ENCODE measurements at regions not wholly inside any gene's neighbourhood (a gene's known extent, or its start where the extent isn't known, plus 50 kb on each side); places are given as distances from the start of the nearest gene placed in this dataset.
"Not testable (repeated sequence)": the region's sequence is repeated elsewhere in the genome, so short reads cannot be mapped to it uniquely, and the experiment has no call there.

DNA sequence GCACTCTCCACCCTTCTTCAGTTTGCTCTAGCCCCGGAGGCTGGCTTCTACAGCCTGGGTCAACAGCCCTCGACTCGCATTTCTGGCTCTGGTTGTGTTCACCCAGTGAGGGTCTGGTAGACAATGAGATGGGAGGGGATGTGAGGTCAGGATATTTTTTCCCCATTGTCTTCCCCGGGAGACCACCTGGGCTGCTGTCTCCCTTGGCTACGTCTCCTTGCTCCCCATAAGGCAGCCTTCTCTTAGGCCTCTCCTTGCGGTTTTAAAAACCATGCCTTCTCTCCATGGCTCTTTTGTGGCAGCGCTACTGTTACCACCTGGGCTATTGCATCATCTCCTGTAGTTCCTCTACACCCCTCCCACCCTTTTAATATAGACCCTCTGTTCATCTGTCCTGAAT is 327.6 kb upstream of the NOTCH2NLA start:
- CTCF ChIA-PET; H2AFZ ChIP-seq (ENCODE audit: low read depth); H3K9me2 ChIP-seq; POLR2A ChIA-PET; H3K4me3 ChIP-seq (ENCODE audit: low read depth in 2 of 2, low read length in 1 of 2); H3K79me2 ChIP-seq (ENCODE audit: insufficient read depth); H3K27me3 ChIP-seq (ENCODE audit: insufficient read depth); H3K36me3 ChIP-seq (replicated peaks in 1 of 2; ENCODE audit: control insufficient read depth in 1 of 2, insufficient read depth in 2 of 2, low read length in 1 of 2); H3K9ac ChIP-seq; H4K20me1 ChIP-seq (ENCODE audit: insufficient read depth); H3K4me2 ChIP-seq; H3K9me3 ChIP-seq; H3F3A ChIP-seq (replicated peaks; ENCODE audit: insufficient read depth); H3K27ac ChIP-seq (ENCODE audit: low read depth in 2 of 2, low read length in 1 of 2); DNase-seq; H3K4me1 ChIP-seq (ENCODE audit: control insufficient read depth in 1 of 2, insufficient read depth in 2 of 2, low read depth in 1 of 2, low read length in 1 of 2): not testable (repeated sequence)
- WGBS (ENCODE audit: low lambda C conversion rate) = 10% methylated on average over 2 of the region's 7 CpGs

DNA sequence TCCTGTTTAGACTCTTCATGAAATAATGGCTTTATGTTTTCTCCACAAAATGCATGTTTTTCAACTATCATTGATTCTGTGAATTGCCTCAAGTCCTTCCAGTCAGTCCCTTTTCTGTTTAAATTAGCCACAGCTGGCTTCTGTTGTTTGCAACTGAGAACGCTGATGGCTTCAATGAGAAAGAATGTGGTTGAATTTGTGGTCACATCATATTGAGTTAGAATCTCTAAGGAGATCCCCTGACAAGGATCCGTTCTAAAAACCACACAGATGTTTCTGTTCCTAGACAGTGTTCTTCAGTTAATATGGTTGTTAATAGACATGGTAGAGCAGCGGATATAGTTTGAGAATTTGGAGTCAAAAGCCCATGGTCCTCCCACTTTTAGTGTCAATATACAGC is 323.6 kb upstream of the NOTCH2NLA start:
- POLR2A ChIA-PET; DNase-seq; H3K27ac ChIP-seq (ENCODE audit: low read depth in 2 of 2, low read length in 1 of 2); H3K9me3 ChIP-seq; H2AFZ ChIP-seq (ENCODE audit: low read depth); H3K9me2 ChIP-seq; H3K79me2 ChIP-seq (ENCODE audit: insufficient read depth); H3F3A ChIP-seq (replicated peaks; ENCODE audit: insufficient read depth); H3K27me3 ChIP-seq (ENCODE audit: insufficient read depth); H3K36me3 ChIP-seq (replicated peaks in 1 of 2; ENCODE audit: control insufficient read depth in 1 of 2, insufficient read depth in 2 of 2, low read length in 1 of 2); H3K4me2 ChIP-seq; H4K20me1 ChIP-seq (ENCODE audit: insufficient read depth); H3K9ac ChIP-seq; H3K4me1 ChIP-seq (ENCODE audit: control insufficient read depth in 1 of 2, insufficient read depth in 2 of 2, low read depth in 1 of 2, low read length in 1 of 2); CTCF ChIA-PET; H3K4me3 ChIP-seq (ENCODE audit: low read depth in 2 of 2, low read length in 1 of 2): not testable (repeated sequence)
- 23% methylated on average over 2 of the region's 3 CpGs for WGBS (ENCODE audit: low lambda C conversion rate)

GRCh38 chr1:146548684-146549083 is 319.9 kb upstream of the NOTCH2NLA start:
- H2AFZ ChIP-seq (ENCODE audit: low read depth); CTCF ChIA-PET; POLR2A ChIA-PET; DNase-seq; H3K79me2 ChIP-seq (ENCODE audit: insufficient read depth); H3K9me2 ChIP-seq; H3K9ac ChIP-seq; H3K27me3 ChIP-seq (ENCODE audit: insufficient read depth); H3K4me2 ChIP-seq; H3F3A ChIP-seq (replicated peaks; ENCODE audit: insufficient read depth); H3K36me3 ChIP-seq (replicated peaks in 1 of 2; ENCODE audit: control insufficient read depth in 1 of 2, insufficient read depth in 2 of 2, low read length in 1 of 2); H4K20me1 ChIP-seq (ENCODE audit: insufficient read depth); H3K27ac ChIP-seq (ENCODE audit: low read depth in 2 of 2, low read length in 1 of 2); H3K4me1 ChIP-seq (ENCODE audit: control insufficient read depth in 1 of 2, insufficient read depth in 2 of 2, low read depth in 1 of 2, low read length in 1 of 2); H3K4me3 ChIP-seq (ENCODE audit: low read depth in 2 of 2, low read length in 1 of 2); H3K9me3 ChIP-seq: not testable (repeated sequence)
- WGBS (ENCODE audit: low lambda C conversion rate) = 64% methylated on average over 8 of the region's 9 CpGs

GRCh38 chr1:146546189-146546588 is 317.4 kb upstream of the NOTCH2NLA start:
- H3K36me3 ChIP-seq (replicated peaks in 1 of 2; ENCODE audit: control insufficient read depth in 1 of 2, insufficient read depth in 2 of 2, low read length in 1 of 2); H3K79me2 ChIP-seq (ENCODE audit: insufficient read depth); H4K20me1 ChIP-seq (ENCODE audit: insufficient read depth); POLR2A ChIA-PET; CTCF ChIA-PET; H3K4me3 ChIP-seq (ENCODE audit: low read depth in 2 of 2, low read length in 1 of 2); H3K4me2 ChIP-seq; H3K9ac ChIP-seq; H3K27me3 ChIP-seq (ENCODE audit: insufficient read depth); H3K9me2 ChIP-seq; H3K27ac ChIP-seq (ENCODE audit: low read depth in 2 of 2, low read length in 1 of 2); H3F3A ChIP-seq (replicated peaks; ENCODE audit: insufficient read depth); H2AFZ ChIP-seq (ENCODE audit: low read depth); DNase-seq; H3K9me3 ChIP-seq; H3K4me1 ChIP-seq (ENCODE audit: control insufficient read depth in 1 of 2, insufficient read depth in 2 of 2, low read depth in 1 of 2, low read length in 1 of 2): not testable (repeated sequence)
- WGBS (ENCODE audit: low lambda C conversion rate) = no CpG with 5 or more reads among the region's 1 CpG

GRCh38 chr1:146537775-146538373 is 309.1 kb upstream of the NOTCH2NLA start:
- H3K9me3 ChIP-seq; H3K36me3 ChIP-seq (replicated peaks in 1 of 2; ENCODE audit: control insufficient read depth in 1 of 2, insufficient read depth in 2 of 2, low read length in 1 of 2); H3K4me3 ChIP-seq (ENCODE audit: low read depth in 2 of 2, low read length in 1 of 2); POLR2A ChIA-PET; H3F3A ChIP-seq (replicated peaks; ENCODE audit: insufficient read depth); H3K4me2 ChIP-seq; H3K9ac ChIP-seq; H2AFZ ChIP-seq (ENCODE audit: low read depth); H3K27ac ChIP-seq (ENCODE audit: low read depth in 2 of 2, low read length in 1 of 2); H3K27me3 ChIP-seq (ENCODE audit: insufficient read depth); DNase-seq; CTCF ChIA-PET; H3K9me2 ChIP-seq; H3K4me1 ChIP-seq (ENCODE audit: control insufficient read depth in 1 of 2, insufficient read depth in 2 of 2, low read depth in 1 of 2, low read length in 1 of 2); H4K20me1 ChIP-seq (ENCODE audit: insufficient read depth); H3K79me2 ChIP-seq (ENCODE audit: insufficient read depth): not testable (repeated sequence)
- 11% methylated on average over 1 of the region's 2 CpGs for WGBS (ENCODE audit: low lambda C conversion rate)

GRCh38 chr1:146536028-146536427 is 307.2 kb upstream of the NOTCH2NLA start:
- WGBS (ENCODE audit: low lambda C conversion rate) = no CpG with 5 or more reads among the region's 1 CpG
- H2AFZ ChIP-seq (ENCODE audit: low read depth); H3K9ac ChIP-seq; H3K79me2 ChIP-seq (ENCODE audit: insufficient read depth); H3K27me3 ChIP-seq (ENCODE audit: insufficient read depth); H3K4me1 ChIP-seq (ENCODE audit: control insufficient read depth in 1 of 2, insufficient read depth in 2 of 2, low read depth in 1 of 2, low read length in 1 of 2); H3K36me3 ChIP-seq (replicated peaks in 1 of 2; ENCODE audit: control insufficient read depth in 1 of 2, insufficient read depth in 2 of 2, low read length in 1 of 2); H3K27ac ChIP-seq (ENCODE audit: low read depth in 2 of 2, low read length in 1 of 2); H3K9me2 ChIP-seq; H3K4me2 ChIP-seq; CTCF ChIA-PET; POLR2A ChIA-PET; H3K4me3 ChIP-seq (ENCODE audit: low read depth in 2 of 2, low read length in 1 of 2); H3F3A ChIP-seq (replicated peaks; ENCODE audit: insufficient read depth); DNase-seq; H4K20me1 ChIP-seq (ENCODE audit: insufficient read depth); H3K9me3 ChIP-seq: not testable (repeated sequence)

DNA sequence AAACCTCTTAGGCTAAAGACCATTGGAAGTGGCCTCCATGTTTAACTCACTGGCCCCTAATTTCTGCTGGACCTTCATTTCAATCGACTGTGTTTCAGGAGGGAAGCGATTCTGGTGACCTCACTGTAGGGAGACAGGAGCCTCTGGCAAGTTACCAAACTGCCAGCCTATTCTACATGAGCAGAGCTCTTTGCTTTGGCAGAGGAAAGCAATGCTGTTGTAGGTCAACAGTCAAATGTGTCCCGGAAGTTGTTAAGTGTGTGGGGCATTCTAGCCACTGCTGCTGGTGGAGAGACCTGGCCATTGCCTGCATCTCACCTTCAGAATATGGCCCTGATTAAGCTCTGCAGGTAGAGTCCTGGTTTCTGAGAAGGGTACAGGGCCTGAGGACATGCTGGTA is 306.8 kb upstream of the NOTCH2NLA start:
- H3K79me2 ChIP-seq (ENCODE audit: insufficient read depth); CTCF ChIA-PET; DNase-seq; H3F3A ChIP-seq (replicated peaks; ENCODE audit: insufficient read depth); H2AFZ ChIP-seq (ENCODE audit: low read depth); H3K4me3 ChIP-seq (ENCODE audit: low read depth in 2 of 2, low read length in 1 of 2); H3K9ac ChIP-seq; H3K9me2 ChIP-seq; H4K20me1 ChIP-seq (ENCODE audit: insufficient read depth); H3K27me3 ChIP-seq (ENCODE audit: insufficient read depth); H3K4me2 ChIP-seq; H3K36me3 ChIP-seq (replicated peaks in 1 of 2; ENCODE audit: control insufficient read depth in 1 of 2, insufficient read depth in 2 of 2, low read length in 1 of 2); POLR2A ChIA-PET; H3K4me1 ChIP-seq (ENCODE audit: control insufficient read depth in 1 of 2, insufficient read depth in 2 of 2, low read depth in 1 of 2, low read length in 1 of 2); H3K9me3 ChIP-seq; H3K27ac ChIP-seq (ENCODE audit: low read depth in 2 of 2, low read length in 1 of 2): not testable (repeated sequence)
- no CpG with 5 or more reads among the region's 3 CpGs for WGBS (ENCODE audit: low lambda C conversion rate)

All from SK-N-SH (cell line).